GM19452 (cell line): ENCODE measurements at regions not wholly inside any gene's neighbourhood (a gene's known extent, or its start where the extent isn't known, plus 50 kb on each side); places are given as distances from the start of the nearest gene placed in this dataset.

Source experiments
- ATAC-seq: cut with Tn5 transposase; IDR thresholded peaks from one replicate; pipeline ENCODE4 v1.9.1; 2021; ENCODE audit not compliant: unreplicated experiment

- ATAC-seq: no peak
These were observed 135.4 kb downstream of the NCOR2 start for GRCh38 chr12:124431971-124432370.

- no peak for ATAC-seq
These were observed 135.6 kb downstream of the RFLNA start for GRCh38 chr12:124430491-124430890.

- no peak for ATAC-seq
These were observed 134.6 kb downstream of the RFLNA start for GRCh38 chr12:124429535-124429934.

- ATAC-seq: no peak
These were observed 133.9 kb downstream of the RFLNA start for GRCh38 chr12:124428792-124429281.

DNA sequence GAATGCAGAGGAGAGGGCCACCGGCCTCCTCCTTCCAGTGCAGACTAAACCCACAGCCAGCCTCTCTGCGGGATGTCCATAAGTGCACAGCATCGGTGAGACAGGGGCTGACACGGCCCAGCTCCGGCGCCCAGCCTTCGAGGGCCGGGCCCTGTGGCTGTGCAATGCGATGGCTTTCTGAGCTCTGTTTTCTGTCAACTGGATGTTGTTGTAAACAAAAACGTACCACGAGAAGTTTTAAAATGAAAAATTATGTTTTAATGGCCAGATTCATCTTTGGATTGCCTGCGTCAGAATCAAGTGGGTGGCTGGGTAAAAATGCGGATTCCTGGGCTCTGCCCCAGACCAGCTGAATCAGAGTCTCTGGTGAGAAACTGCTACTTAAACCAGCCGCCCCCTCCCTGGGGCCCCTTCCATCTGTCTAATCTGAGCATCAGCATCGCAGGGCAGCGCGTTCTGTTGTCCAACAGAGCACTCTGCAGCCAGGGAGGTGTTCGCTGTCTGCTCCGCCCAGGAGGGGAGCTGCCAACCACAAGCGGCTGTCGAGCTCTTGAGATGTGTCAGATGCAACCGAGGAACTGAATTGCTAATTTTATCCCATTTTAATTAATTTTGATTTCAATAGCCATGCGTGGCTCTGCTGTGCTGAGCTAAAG is 133.4 kb downstream of the RFLNA start:
- ATAC-seq: no peak

DNA sequence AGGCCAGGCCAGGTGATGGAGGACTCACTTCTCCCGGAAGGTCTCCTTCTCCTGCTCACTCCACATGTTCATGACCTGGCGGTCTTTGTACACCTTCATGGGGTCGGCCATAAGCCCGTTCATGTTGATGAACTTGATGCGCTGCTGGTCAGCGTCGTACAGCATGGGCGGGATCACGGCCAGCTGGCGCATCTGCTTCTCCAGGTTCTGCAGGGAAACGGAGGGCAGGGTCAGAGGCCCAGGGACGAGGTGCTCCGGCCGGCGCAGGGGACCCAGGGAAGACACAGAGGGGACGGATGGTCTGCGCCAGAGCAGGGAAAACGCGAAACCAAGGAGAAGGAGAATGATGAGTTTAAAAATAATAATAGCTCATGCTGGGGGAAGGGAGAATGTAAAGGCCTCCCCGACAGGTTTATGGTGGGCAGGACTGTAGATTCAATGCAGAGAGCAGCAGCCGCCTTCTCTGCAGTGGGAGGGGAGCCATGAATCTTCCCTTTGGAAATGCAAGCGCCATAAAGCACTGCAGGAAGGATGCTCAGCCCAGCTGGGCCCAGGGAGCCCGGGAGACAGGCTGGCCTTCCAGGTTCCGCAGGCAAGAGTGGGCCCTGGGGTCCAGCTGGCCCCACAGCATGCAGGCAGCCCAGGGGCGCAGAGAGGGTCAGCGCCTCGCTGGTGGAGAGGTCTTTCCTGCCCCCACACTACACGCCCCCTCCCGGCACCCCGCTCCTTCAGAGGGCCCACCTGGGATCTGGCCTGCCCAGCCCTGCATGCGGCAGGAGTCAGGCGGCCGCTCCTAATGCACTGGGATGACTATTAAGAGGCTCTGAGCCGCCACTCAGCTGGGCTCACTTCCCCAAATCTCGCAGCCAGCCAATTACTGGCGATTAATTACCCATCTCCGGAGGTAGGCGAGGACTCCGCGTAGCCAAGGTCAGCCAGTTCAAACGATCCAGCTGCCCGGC is 132.0 kb downstream of the RFLNA start:
- no peak for ATAC-seq

- ATAC-seq: no peak
These were observed 130.8 kb downstream of the RFLNA start for GRCh38 chr12:124425667-124426066.

DNA sequence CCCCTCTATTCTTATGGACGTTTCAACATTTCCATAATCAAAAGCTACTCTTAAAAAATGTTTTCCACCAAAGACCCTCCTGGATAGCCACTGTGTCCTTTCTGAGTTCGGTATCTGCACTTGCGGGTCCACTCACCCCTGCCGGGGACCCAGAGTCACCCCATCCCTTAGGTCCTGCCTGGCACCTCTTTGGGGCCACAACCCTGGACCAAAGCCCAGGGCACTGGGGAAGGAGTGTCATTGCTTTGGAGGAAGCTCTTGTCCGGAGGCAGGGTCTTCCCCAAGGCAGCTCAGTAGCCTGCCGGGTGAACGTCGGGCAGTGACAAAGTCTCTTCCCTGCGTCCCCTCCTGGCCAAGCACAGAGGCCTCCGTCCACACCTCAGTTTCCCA is 129.6 kb downstream of the RFLNA start:
- ATAC-seq: no peak

DNA sequence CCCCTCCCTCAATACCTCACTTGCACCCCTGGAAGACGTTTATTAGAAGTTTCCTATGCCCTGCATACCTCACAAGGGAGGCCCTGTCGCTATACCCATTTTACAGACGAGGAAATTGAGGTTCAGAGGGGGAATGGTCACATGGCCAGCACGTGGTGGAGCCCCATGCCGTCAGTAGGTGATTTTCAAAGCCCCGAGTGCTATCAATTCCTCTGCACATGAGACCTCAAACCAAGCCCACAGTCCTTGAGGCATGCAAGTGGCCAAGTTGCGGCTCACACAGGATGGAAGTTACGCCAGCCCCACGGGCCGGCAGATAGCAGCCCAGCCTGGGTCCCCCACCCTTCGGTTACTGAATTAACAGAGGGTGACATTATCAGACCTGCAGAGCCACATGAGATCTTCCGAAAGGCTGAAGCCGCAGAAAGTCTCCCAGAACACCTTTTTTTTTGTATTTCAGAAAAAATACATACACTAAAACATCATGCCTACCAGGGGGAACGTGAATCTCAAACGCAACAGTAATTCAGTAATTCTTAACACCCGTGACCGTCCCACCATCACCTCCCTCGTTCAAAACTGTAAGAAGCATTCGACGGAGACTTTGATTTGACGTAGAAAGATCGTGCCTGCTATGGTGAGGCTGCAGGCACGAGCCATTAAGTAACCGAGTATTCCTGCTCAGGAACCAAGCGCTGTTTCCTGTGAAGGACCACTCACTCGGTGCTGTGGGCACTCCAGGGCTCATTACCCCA is 129.0 kb downstream of the RFLNA start:
- no peak for ATAC-seq

GRCh38 chr12:124422570-124423523 is 128.0 kb downstream of the RFLNA start:
- no peak for ATAC-seq

- no peak for ATAC-seq
These were observed 127.3 kb downstream of the RFLNA start for GRCh38 chr12:124422142-124422569.

DNA sequence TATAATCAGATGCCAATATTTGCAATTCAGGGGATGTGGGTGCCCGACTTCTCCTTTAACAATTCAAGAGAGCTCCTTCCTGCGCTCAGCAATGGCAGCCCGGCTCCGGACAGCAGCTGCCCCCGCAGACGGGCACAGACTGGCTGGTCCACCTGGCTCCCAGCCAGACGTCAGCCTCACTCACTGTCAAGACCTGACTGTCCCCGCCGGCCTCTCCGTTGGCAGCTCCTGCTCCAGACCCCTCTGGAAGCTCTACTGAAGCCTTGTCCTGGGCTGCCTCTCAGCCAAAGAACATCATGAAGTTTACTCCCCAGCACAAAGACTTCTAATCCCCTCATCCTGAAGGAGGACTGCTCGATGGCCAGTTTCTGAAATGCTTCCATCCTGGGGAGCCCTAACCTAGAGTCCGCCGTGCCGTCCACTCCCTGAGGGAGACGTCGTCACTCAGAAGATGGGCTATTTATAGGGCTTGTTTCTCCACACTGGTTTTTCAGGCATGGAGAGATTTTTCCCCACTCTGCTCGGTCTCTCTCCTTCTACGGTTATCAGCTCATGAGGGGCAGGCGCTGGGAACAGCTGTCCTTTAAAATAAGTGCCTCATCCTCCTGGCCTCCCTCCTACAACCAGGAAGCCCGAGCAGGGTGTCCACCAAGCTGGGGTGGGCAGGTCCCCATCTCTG is 126.2 kb downstream of the RFLNA start:
- no peak for ATAC-seq

DNA sequence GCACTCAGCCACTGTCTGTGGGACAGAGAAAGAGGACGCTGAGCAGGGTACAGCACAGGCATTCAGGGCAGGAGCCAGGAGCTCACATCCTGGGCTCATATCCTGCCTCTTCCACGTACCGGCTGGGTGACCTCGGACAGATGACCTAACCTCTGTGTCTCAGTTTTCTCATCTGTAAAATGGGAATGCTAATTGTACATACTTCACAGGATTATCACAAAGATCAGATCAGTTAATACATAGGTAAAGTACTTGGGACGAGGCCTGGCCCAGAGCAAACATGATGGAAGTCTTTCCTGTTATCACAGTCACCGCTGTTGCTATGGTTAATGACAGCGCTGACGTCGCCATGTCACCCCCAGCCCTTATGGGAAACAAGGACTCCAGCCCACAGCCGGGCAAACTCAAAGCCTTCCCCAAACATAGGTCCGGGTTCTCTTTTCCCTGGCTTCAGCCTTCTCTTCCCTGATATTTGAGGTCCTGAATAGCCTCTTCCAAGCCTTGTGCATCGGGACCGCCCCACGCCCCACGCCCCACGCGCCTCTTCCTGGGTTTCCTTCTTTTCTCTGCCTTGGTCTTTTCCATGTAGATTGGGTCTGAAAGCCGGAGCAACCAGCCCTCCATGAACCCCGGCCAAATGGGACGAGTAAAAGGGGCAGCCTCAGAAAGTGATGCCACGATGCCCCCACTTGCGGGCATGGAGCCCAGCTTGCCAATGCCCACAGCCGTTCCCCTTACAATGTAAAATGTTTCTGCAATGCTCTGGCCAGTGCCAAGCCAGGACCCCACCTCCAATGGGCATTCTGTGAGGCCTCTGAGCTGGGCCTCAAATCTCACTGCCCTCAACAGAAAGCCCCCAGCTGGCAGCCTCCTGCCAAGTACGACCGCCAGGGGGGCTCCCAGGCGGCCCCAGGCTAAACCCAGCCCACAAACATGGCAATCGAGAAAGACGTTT is 125.4 kb downstream of the RFLNA start:
- no peak for ATAC-seq

DNA sequence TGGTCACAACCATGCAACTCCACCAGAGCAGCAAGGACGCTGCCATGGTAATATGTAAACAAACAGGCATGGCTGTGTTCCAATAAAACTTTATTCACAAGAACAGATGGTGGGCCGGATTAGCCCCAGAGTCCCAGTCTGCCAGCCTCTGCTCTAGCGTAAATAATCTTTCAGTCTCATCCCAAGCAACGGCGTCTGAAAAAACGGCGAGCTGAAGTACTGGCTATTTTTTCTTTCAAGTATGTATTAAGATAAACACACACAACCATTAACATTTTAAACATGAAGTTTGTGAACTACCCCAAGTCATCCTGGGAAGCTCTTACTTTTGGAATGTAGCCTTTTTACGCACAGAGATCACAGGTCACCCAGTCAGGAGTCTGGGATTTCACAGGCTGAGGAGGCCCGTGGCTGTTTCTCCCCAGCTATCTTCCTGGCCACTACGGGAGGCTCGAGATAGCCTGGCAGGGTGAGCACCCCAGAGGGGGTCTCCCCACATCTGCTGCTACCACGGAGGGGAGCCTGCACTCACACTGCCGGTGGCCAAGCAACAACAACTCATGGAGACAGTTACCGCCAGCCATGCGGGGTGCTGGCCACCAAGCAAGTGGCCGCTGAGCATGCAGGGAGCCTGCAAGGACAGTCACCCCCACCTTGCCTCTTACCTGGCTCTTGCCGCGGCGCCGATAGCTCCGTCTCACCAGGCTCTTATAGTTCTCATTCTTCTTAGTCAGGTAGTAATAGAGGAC is 124.6 kb downstream of the RFLNA start:
- ATAC-seq: no peak

DNA sequence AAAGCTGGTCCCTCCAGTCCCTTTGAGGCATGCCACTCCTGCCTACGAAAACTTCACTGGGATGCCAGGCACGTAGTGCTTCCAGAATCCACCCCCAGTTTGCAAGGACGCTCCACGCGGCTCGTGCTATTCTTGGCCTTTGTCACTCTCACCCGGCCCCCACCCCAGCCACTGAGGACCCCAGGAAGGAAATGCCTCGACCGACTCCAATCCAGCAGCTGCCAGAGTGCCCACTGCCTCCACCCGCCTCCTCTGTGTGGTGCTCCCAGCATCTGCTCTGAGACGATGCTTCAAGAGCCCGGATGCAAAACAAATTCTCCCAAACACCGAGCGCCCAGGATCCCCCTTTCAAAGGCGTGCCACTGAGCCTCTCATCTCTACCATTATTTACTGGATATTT is 123.9 kb downstream of the RFLNA start:
- ATAC-seq: no peak

DNA sequence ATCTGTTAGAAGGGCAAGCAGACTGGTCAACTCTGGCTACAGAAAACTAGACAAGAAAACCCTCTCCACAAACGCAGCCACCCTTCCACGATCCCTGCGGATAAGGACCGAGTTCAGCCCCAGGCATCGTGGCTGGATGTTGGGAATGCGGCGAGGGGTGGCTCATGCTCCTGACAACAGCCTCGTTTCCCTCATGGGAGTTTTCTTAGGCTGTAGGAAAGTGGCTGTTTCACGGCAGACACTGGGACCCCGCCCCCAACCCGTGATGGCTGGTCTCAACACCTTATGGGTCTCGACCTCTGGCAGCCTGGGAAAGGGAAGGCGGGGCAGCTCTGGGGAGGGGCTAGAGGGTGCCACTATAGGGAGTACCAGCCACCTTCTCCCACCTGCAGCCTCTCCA is 123.3 kb downstream of the RFLNA start:
- ATAC-seq: no peak

GRCh38 chr12:124416516-124417395 is 121.9 kb downstream of the RFLNA start:
- ATAC-seq: no peak
